K562 (cell line): ENCODE measurements at regions not wholly inside any gene's neighbourhood (a gene's known extent, or its start where the extent isn't known, plus 50 kb on each side); places are given as distances from the start of the nearest gene placed in this dataset.
A peak's percentile ranks its signal among the peaks of the same experiment; 100 is the strongest.

ENCODE experiments used
- BHLHE40 ChIP-seq: IDR thresholded peaks from 2 replicates; pipeline ENCODE4 v1.6.1; 2011; ENCODE audit warnings: low read length, improper control_type of control experiment
- CEBPG ChIP-seq, 3 experiments: fragments of 200-800 bp in 1 of 3; sonication (Bioruptor generic) in 1 of 3; sonication (generic) in 1 of 3; formaldehyde crosslinking in 1 of 3; IDR thresholded peaks in 2 of 3; conservative IDR thresholded peaks in 1 of 3; 2 replicates each; pipeline versions ENCODE4 v1.6.1 to v1.8.0; 2016 to 2022; ENCODE audit warnings: missing compliant biosample characterization in 2 of 3, missing genetic modification characterization in 2 of 3, mild to moderate bottlenecking in 1 of 3, missing genetic modification reagents in 1 of 3
- HCFC1 ChIP-seq: IDR thresholded peaks from 2 replicates; pipeline ENCODE4 v1.6.1; 2012; ENCODE audit warnings: low read depth, low read length, improper control_type of control experiment
- HDAC3 ChIP-seq: fragments of 450-650 bp; IDR thresholded peaks from 2 replicates; pipeline ENCODE4 v1.6.1; 2018; ENCODE audit warnings: borderline replicate concordance, mild to moderate bottlenecking, moderate library complexity; ENCODE audit not compliant: partially characterized antibody
- HNRNPLL ChIP-seq: fragments of 200-400 bp; formaldehyde crosslinking; IDR thresholded peaks from 2 replicates; pipeline ENCODE4 v1.6.1; 2017; ENCODE audit warnings: low read length, low read depth, mild to moderate bottlenecking; ENCODE audit not compliant: poor library complexity, severe bottlenecking
- KDM1A ChIP-seq, 2 experiments: fragments of 450-650 bp; IDR thresholded peaks; 2 replicates each; pipeline ENCODE4 v1.6.1; 2016; ENCODE audit warnings: mild to moderate bottlenecking in 2 of 2
- MTA2 ChIP-seq: fragments of 450-650 bp; IDR thresholded peaks from 2 replicates; pipeline ENCODE4 v1.6.1; 2016; ENCODE audit warnings: low read depth
- NR2C2 ChIP-seq, 2 experiments: fragments of 200-800 bp in 1 of 2; sonication (Bioruptor generic) in 1 of 2; sonication (generic) in 1 of 2; formaldehyde crosslinking in 1 of 2; IDR thresholded peaks; 2 replicates each; pipeline versions ENCODE4 v1.6.1 to v1.8.0; 2016 to 2022; ENCODE audit warnings: mild to moderate bottlenecking in 1 of 2, missing compliant biosample characterization in 1 of 2, missing genetic modification characterization in 1 of 2, missing genetic modification reagents in 1 of 2
- PTRF ChIP-seq: fragments of 450-650 bp; IDR thresholded peaks from 2 replicates; pipeline ENCODE4 v1.6.1; 2016; ENCODE audit warnings: mild to moderate bottlenecking, missing genetic modification characterization, missing compliant biosample characterization
- RAD21 ChIP-seq, 2 experiments: fragments of 250-450 bp in 1 of 2; fragments of 450-650 bp in 1 of 2; sonication (Bioruptor Pico) in 1 of 2; formaldehyde crosslinking in 1 of 2; IDR thresholded peaks in 1 of 2; conservative IDR thresholded peaks in 1 of 2; 2 replicates each; pipeline versions ENCODE4 v1.4.0 to v1.8.0; 2020 to 2022; ENCODE audit warnings: mild to moderate bottlenecking in 2 of 2, moderate library complexity in 1 of 2
- RFX7 ChIP-seq: fragments of 250-450 bp; sonication (Bioruptor Pico); IDR thresholded peaks from 2 replicates; pipeline ENCODE4 v1.5.1; 2021; ENCODE audit warnings: mild to moderate bottlenecking
- SETDB1 ChIP-seq: IDR thresholded peaks from one replicate; pipeline ENCODE4 v1.6.1; 2012; ENCODE audit warnings: low read length, control low read depth, inconsistent platforms
- SMC3 ChIP-seq: conservative IDR thresholded peaks from 2 replicates; pipeline ENCODE4 v1.6.1; 2011; ENCODE audit warnings: low read depth, low read length, improper control_type of control experiment; ENCODE audit not compliant: insufficient read depth
- WHSC1 ChIP-seq: IDR thresholded peaks from one replicate; pipeline ENCODE4 v1.6.1; 2012; ENCODE audit warnings: low read length, control low read depth, inconsistent platforms
- ZNF311 ChIP-seq: fragments of 250-450 bp; sonication (Bioruptor Pico); IDR thresholded peaks from 2 replicates; pipeline ENCODE4 v1.4.0; 2020; ENCODE audit warnings: mild to moderate bottlenecking, moderate library complexity
- ZNF316 ChIP-seq: fragments of 450-650 bp; IDR thresholded peaks from 2 replicates; pipeline ENCODE4 v1.6.1; 2016
- ZNF583 ChIP-seq: fragments of 250-450 bp; sonication (Bioruptor Pico); IDR thresholded peaks from 2 replicates; pipeline ENCODE4 v1.4.0; 2020
- ZNF785 ChIP-seq: fragments of 250-450 bp; sonication (Bioruptor Pico); IDR thresholded peaks from 2 replicates; pipeline ENCODE4 v1.4.0; 2020; ENCODE audit warnings: mild to moderate bottlenecking
- ZSCAN29 ChIP-seq: fragments of 450-650 bp; IDR thresholded peaks from 2 replicates; pipeline ENCODE4 v1.6.1; 2017
- TF ChIP-seq, protein P1 (sequence below), 3 experiments: IDR thresholded peaks in 2 of 3; conservative IDR thresholded peaks in 1 of 3; 2 replicates each; pipeline ENCODE4 v1.5.1; 2011 to 2012; ENCODE audit warnings: low read length in 3 of 3, mild to moderate bottlenecking in 3 of 3, control low read depth in 2 of 3, improper control_type of control experiment in 1 of 3, inconsistent platforms in 1 of 3, low read depth in 1 of 3, mixed read lengths in 1 of 3, moderate library complexity in 1 of 3; ENCODE audit not compliant: insufficient read depth in 2 of 3
- TF ChIP-seq, protein P2 (sequence below): fragments of 250-450 bp; sonication (Bioruptor Pico); IDR thresholded peaks from 2 replicates; pipeline ENCODE4 v1.5.1; 2021; ENCODE audit warnings: mild to moderate bottlenecking
- TF ChIP-seq, protein P3 (sequence below): fragments of 450-650 bp; formaldehyde crosslinking; IDR thresholded peaks from 2 replicates; pipeline ENCODE4 v1.4.0; 2022; ENCODE audit warnings: mild to moderate bottlenecking, moderate library complexity

DNA sequence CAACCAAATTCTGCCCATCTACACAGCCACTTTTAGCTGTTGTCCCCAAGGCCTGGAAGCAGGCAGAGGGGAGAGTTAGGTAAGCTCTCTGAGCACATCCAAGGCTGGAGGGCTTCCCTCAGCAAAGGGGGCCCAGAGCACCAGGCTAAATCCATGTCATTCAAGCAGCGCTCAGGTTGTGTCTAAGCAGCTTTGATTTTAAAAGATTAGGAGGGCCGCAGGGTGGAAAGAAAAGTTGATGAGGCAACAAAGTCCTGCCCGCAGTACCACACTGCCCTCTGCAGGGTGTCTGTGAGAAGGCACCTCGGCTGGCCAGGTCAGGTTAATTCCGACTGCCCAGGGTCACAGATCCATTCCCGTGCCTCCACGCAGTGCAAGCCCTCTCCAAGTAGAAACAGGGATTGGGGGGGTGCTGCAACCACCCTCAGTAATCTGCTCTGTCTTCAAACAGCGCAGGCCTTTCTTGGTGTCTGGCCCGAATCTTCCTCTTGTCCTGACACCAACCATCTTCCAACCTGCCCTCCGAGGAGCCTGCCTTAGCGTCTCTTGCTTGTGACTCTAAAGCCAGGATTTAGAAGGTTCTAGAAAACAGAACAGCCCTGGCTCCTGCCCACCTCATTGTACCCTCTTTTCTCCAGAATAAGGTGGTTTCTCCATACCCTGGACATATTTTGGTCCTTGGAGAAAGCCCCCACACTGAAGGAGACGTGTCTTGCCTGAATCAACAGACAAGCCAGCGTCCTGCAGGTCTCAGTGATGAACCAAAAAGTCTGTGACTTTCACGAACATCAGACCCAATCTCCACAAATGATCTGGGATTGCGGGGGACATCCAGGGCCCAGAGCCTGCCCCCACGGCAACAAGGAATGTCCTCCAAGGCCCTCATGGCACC is 289.2 kb downstream of the TNS1 start (continued):
- no peak for TF ChIP-seq ZNF311 (CRISPR knock-in tag)
- no peak for TF ChIP-seq ZNF785 (CRISPR knock-in tag)
- no peak for TF ChIP-seq ZSCAN29
- TF ChIP-seq MTA2: no peak
- TF ChIP-seq ZNF583: no peak
- TF ChIP-seq HDAC3: no peak
- TF ChIP-seq PTRF (tag): no peak
- peak; percentile 67 for TF ChIP-seq SMC3
- TF ChIP-seq NR2C2 (CRISPR knock-in tag; IDR thresholded peaks at IDR 0.05): no peak
- TF ChIP-seq NR2C2 (tag; IDR thresholded peaks at IDR 0.05): no peak
- TF ChIP-seq, protein P1, sequence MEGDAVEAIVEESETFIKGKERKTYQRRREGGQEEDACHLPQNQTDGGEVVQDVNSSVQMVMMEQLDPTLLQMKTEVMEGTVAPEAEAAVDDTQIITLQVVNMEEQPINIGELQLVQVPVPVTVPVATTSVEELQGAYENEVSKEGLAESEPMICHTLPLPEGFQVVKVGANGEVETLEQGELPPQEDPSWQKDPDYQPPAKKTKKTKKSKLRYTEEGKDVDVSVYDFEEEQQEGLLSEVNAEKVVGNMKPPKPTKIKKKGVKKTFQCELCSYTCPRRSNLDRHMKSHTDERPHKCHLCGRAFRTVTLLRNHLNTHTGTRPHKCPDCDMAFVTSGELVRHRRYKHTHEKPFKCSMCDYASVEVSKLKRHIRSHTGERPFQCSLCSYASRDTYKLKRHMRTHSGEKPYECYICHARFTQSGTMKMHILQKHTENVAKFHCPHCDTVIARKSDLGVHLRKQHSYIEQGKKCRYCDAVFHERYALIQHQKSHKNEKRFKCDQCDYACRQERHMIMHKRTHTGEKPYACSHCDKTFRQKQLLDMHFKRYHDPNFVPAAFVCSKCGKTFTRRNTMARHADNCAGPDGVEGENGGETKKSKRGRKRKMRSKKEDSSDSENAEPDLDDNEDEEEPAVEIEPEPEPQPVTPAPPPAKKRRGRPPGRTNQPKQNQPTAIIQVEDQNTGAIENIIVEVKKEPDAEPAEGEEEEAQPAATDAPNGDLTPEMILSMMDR (IDR thresholded peaks at IDR 0.05 in 2 of 3, conservative IDR thresholded peaks at IDR 0.05 in 1 of 3; ENCODE audit: insufficient read depth in 2 of 3, low read depth in 1 of 3, low read length in 3 of 3): peak; percentile 72 to 85 (median 84)
- TF ChIP-seq, protein P2, sequence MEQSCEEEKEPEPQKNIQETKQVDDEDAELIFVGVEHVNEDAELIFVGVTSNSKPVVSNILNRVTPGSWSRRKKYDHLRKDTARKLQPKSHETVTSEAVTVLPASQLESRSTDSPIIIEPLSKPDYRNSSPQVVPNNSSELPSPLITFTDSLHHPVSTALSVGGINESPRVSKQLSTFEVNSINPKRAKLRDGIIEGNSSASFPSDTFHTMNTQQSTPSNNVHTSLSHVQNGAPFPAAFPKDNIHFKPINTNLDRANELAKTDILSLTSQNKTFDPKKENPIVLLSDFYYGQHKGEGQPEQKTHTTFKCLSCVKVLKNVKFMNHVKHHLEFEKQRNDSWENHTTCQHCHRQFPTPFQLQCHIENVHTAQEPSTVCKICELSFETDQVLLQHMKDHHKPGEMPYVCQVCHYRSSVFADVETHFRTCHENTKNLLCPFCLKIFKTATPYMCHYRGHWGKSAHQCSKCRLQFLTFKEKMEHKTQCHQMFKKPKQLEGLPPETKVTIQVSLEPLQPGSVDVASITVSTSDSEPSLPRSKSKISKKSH (CRISPR knock-in tag): no peak
- TF ChIP-seq WHSC1: no peak
- TF ChIP-seq RFX7 (CRISPR knock-in tag): no peak
- TF ChIP-seq ZNF316: no peak
- no peak for TF ChIP-seq BHLHE40
- no peak for TF ChIP-seq SETDB1
- 0 out of 2 replicates have a peak, but pooled peaks have one; percentile 27 for TF ChIP-seq CEBPG (CRISPR knock-in tag; IDR thresholded peaks at IDR 0.05)
- peak; percentile 56 to 80; a peak in 3 of 4 replicates for TF ChIP-seq CEBPG (tag; conservative IDR thresholded peaks at IDR 0.05 in 1 of 2, IDR thresholded peaks at IDR 0.05 in 1 of 2)
- TF ChIP-seq, protein P3, sequence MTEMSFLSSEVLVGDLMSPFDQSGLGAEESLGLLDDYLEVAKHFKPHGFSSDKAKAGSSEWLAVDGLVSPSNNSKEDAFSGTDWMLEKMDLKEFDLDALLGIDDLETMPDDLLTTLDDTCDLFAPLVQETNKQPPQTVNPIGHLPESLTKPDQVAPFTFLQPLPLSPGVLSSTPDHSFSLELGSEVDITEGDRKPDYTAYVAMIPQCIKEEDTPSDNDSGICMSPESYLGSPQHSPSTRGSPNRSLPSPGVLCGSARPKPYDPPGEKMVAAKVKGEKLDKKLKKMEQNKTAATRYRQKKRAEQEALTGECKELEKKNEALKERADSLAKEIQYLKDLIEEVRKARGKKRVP (CRISPR knock-in tag): no peak
- 0 out of 4 replicates have a peak, but pooled peaks of 1 of the 2 experiments have one; percentile 12 for TF ChIP-seq KDM1A (IDR thresholded peaks at IDR 0.05)
- no peak for TF ChIP-seq HNRNPLL
- no peak for TF ChIP-seq HCFC1
- peak; percentile 78 to 82 for TF ChIP-seq RAD21 (CRISPR knock-in tag; conservative IDR thresholded peaks at IDR 0.05 in 1 of 2, IDR thresholded peaks at IDR 0.05 in 1 of 2)
